ENCODE measurements at regions not wholly inside any gene's neighbourhood (a gene's known extent, or its start where the extent isn't known, plus 50 kb on each side); places are given as distances from the start of the nearest gene placed in this dataset.

DNA sequence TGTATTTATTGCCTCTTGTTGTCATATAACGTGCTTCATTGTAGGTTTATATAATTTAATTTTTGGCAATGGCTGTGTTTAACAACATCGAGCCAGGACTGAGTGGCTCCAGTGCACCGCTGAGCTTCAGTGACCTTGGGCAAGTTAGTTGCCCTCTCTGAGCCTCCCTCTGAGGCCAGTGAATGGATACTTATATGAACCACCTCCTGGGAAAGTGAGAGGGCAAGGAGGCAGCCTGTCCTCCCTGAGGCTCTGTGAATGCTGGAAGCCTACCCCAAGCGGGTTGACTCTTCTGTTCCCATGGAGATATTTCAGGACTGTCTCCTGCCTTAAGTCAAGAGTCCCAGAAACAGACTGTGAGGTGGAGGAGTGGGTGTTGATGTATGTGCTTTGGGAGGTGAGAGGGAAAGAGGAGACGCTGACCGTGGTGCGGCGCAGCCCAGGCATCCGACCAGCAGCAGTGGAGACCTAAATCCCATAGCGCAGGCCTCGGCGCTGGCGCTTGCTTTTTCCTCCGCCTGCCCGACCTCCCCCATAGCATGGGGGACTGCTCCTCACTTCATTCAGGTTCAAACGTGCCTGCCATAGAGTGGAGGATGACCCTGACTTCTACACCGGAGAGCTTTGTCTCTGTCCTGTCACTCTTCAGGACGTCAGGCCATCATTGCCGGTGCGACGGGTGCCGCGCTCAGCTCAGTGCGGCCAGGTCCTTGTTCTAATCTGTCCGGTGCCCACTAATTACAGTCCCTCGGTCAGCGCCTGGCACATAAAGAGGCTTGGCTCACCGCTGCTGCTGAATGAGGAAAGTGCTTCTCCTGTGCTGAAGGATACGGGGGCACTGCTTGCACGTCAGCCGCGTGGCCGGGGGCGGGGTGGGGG lies 167.3 kb upstream of the HS6ST1 start:
- H3K4me1 Mint-ChIP-seq, result peaks cover 3 to 14% (median 3%) of the 10 kb centered on the region in 3 donors
- ATAC-seq (ENCODE audit: low read depth in 2 of 2), result no peak

GRCh38 chr2:128486640-128487375 lies 168.1 kb upstream of the HS6ST1 start:
- DNase-seq (no peak), ATAC-seq (ENCODE audit: low read depth in 2 of 2) (no peak)
- Mint-ChIP-seq H3K27me3 (peaks cover 3 to 18% (median 12%) of the 10 kb centered on the region in 3 donors), H3K4me3 (no peak overlapping the region), H3K27ac (peak overlapping the region in 1 of 6 donors; percentile 49), H3K36me3 (peaks cover 0 to 8% of the 10 kb centered on the region in 2 donors), H3K4me1 (peaks cover 3 to 14% (median 7%) of the 10 kb centered on the region in 3 donors), H3K9me3 (peaks cover under 1 to 6% (median under 1%) of the 10 kb centered on the region in 7 donors)

More for the DNA sequence above, 167.3 kb upstream of the HS6ST1 start:
- Mint-ChIP-seq H3K4me3 (no peak overlapping the region), H3K27me3 (peaks cover 3 to 18% (median 4%) of the 10 kb centered on the region in 3 donors), H3K9me3 (peaks cover 3 to 15% (median 5%) of the 10 kb centered on the region in 7 donors), H3K27ac (no peak overlapping the region), H3K36me3 (peaks cover 0 to 10% of the 10 kb centered on the region in 2 donors)
- DNase-seq, result no peak

DNA sequence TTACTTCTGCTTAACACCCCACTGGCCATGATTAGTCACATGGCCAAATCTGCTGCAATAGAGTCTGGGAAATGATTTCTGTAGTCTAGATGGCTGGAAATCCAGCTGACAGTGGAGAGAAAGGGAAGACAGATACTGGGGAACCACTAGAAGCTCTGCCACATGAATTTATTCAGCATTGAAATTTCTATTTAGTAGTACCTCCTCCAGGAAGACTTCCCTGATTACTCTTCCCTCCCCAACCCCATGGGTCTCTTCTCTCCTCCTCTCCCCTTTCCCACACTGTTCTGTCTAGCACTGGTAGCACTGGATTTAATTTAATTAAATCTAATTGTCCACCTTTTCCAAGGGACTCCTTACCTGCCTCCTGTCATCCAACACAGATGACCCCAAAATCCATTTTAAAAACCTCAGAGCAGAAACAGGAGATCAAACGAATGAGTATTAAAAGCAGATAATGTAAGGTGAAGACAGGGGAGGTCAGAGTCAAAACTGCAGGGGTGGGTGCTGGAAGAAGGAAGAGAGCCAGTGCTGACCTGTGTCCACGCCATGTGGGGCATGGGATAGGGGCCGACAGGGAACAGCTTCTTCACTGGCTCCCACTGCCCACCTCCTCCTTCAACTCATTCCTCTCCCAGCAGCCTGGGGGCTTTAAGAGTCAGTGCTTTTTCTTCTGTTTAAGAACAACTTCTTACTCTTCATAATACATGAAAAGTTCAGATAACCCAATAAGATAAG lies 169.2 kb upstream of the HS6ST1 start:
- DNase-seq (no peak), ATAC-seq (ENCODE audit: low read depth in 2 of 2) (no peak)
- Mint-ChIP-seq H3K36me3 (peaks cover 0 to 13% of the 10 kb centered on the region in 2 donors), H3K27me3 (peaks cover 7 to 18% (median 14%) of the 10 kb centered on the region in 3 donors), H3K4me1 (peaks cover 3 to 14% (median 7%) of the 10 kb centered on the region in 3 donors), H3K4me3 (no peak overlapping the region), H3K9me3 (peaks cover 0 to 5% (median 4%) of the 10 kb centered on the region in 7 donors), H3K27ac (no peak overlapping the region)

GRCh38 chr2:128488434-128488833 lies 169.8 kb upstream of the HS6ST1 start:
- Mint-ChIP-seq H3K9me3 (peaks cover 0 to 5% (median 4%) of the 10 kb centered on the region in 7 donors), H3K36me3 (peaks cover 0 to 15% of the 10 kb centered on the region in 2 donors), H3K27ac (peak overlapping the region in 1 of 6 donors; percentile 65), H3K27me3 (peaks cover 7 to 18% (median 14%) of the 10 kb centered on the region in 3 donors), H3K4me1 (peaks cover 3 to 14% (median 7%) of the 10 kb centered on the region in 3 donors), H3K4me3 (no peak overlapping the region)
- no peak for ATAC-seq (ENCODE audit: low read depth in 2 of 2)
- no peak for DNase-seq

GRCh38 chr2:128489526-128490273 lies 171.0 kb upstream of the HS6ST1 start:
- ATAC-seq (ENCODE audit: low read depth in 2 of 2) (no peak), DNase-seq (no peak)
- Mint-ChIP-seq H3K4me3 (no peak overlapping the region), H3K4me1 (peaks cover 3 to 14% (median 7%) of the 10 kb centered on the region in 3 donors), H3K9me3 (peaks cover 0 to 5% (median 5%) of the 10 kb centered on the region in 7 donors), H3K36me3 (peaks cover 0 to 15% of the 10 kb centered on the region in 2 donors), H3K27ac (peak overlapping the region in 1 of 6 donors; percentile 45), H3K27me3 (peaks cover 7 to 18% (median 14%) of the 10 kb centered on the region in 3 donors)

DNA sequence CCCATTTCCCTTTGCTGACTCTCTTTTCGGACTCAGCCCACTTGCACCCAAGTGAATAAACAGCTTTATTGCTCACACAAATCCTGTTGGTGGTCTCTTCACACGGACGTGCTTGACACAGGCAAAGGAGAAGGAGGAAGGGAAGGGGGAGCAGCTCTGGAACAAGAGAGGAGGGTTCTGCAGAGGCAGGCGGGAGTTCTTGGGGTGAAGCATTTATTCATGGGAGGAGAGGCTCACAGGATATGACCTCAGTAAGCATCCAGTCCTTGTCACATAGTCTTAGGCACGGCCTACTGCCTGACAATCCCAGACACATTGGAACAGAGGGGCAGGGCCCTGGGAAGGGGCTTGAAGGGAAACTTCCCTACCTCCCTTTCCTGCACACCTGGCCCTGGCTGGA lies 171.7 kb upstream of the HS6ST1 start:
- H3K27ac Mint-ChIP-seq, result peak overlapping the region in 1 of 6 donors; percentile 59
- no peak for DNase-seq
- H3K4me1 Mint-ChIP-seq, result peaks cover 3 to 14% (median 7%) of the 10 kb centered on the region in 3 donors
- no peak for ATAC-seq (ENCODE audit: low read depth in 2 of 2)
- H3K36me3 Mint-ChIP-seq, result peaks cover 0 to 15% of the 10 kb centered on the region in 2 donors
- peaks cover 7 to 18% (median 14%) of the 10 kb centered on the region in 3 donors for H3K27me3 Mint-ChIP-seq
- no peak overlapping the region for H3K4me3 Mint-ChIP-seq
- peaks cover 0 to 5% (median 5%) of the 10 kb centered on the region in 7 donors for H3K9me3 Mint-ChIP-seq

DNA sequence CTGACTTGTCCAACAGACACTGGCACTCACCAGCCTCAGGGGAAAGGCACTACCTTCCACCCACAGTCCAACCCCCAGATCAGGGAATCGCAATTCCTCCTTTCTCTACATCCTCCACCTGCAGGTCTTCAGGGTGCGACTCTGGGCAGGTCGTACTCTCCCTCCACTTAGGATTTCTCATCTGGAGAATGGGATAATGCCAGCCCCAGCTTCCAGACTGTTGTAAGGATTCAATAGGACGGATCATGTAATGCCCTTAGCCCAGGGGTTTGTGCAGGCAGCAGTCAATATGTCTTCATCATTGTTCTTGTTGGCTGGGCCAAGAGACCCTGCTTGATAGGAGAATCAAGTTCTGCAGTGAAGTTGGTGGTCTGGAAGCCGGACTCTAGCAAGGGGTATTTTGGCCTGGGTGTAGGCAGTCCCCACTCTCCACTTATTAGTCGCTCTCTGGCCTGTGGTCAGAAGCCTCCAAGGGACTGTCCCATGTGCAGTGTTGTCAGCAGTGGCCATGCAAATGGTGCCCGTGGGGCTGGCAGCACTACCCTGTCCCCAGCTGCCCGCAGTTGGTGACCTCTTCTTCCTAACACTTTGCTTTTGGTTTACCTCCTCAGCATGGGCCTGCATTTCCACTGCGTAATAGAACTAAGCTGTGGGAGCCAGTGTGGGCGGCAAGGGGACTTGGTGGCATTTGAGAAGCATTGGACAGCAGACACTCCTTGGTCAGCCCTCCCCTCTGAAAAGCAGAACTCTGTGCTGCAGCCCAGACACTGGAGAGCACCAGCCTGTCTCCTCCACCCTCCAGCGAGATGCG lies 172.4 kb upstream of the HS6ST1 start:
- peaks cover 3 to 14% (median 7%) of the 10 kb centered on the region in 3 donors for H3K4me1 Mint-ChIP-seq
- H3K9me3 Mint-ChIP-seq, result peaks cover 0 to 5% (median 5%) of the 10 kb centered on the region in 7 donors
- H3K4me3 Mint-ChIP-seq, result no peak overlapping the region
- ATAC-seq (ENCODE audit: low read depth in 2 of 2), result no peak
- H3K36me3 Mint-ChIP-seq, result peaks cover 0 to 15% of the 10 kb centered on the region in 2 donors
- no peak overlapping the region for H3K27ac Mint-ChIP-seq
- no peak for DNase-seq
- H3K27me3 Mint-ChIP-seq, result peaks cover 7 to 18% (median 14%) of the 10 kb centered on the region in 3 donors

DNA sequence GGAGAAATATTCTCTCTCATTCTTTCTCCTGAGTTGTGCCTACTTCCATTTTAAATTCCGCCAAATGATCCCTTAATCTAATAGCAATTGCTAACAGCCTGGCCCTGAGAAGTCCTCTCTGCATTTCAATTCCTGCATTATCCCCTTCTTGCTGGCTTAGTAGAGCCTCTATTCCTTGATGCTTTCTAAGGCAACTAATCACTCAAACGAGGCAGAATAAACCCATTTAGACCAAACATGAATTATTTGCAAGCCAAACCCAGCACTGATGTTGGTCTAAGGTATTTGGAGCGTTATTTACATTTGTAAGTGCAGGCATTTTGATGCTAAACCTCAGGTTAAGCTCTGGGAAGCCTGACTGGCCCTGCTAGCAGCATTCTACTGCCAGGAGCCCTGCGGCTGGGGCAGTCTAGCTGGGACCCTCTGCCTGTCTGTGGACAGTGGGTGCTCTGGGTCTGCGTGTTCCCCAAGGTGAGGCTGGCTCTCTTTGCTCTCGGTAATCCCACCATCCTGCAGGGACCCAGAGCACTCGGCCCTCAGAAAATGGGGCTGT lies 173.1 kb upstream of the HS6ST1 start:
- Mint-ChIP-seq H3K4me1 (peaks cover 3 to 14% (median 7%) of the 10 kb centered on the region in 3 donors), H3K4me3 (no peak overlapping the region), H3K27ac (peak overlapping the region in 1 of 6 donors; percentile 15), H3K36me3 (peaks cover 0 to 15% of the 10 kb centered on the region in 2 donors), H3K9me3 (peaks cover 0 to 5% (median 5%) of the 10 kb centered on the region in 7 donors), H3K27me3 (peaks cover 7 to 16% (median 14%) of the 10 kb centered on the region in 3 donors)
- DNase-seq (no peak), ATAC-seq (ENCODE audit: low read depth in 2 of 2) (no peak)

- H3K36me3 Mint-ChIP-seq, result peaks cover 0 to 15% of the 10 kb centered on the region in 2 donors
- peaks cover 7 to 22% (median 14%) of the 10 kb centered on the region in 3 donors for H3K27me3 Mint-ChIP-seq
- peaks cover 3 to 14% (median 7%) of the 10 kb centered on the region in 3 donors for H3K4me1 Mint-ChIP-seq
- DNase-seq (no peak), ATAC-seq (ENCODE audit: low read depth in 2 of 2) (no peak)
- H3K27ac Mint-ChIP-seq, result no peak overlapping the region
- peak overlapping the region in 1 of 8 donors; percentile 78 for H3K4me3 Mint-ChIP-seq
- peaks cover 0 to 5% (median 5%) of the 10 kb centered on the region in 7 donors for H3K9me3 Mint-ChIP-seq
Measured at GRCh38 chr2:128492966-128493811, 174.5 kb upstream of the HS6ST1 start.

DNA sequence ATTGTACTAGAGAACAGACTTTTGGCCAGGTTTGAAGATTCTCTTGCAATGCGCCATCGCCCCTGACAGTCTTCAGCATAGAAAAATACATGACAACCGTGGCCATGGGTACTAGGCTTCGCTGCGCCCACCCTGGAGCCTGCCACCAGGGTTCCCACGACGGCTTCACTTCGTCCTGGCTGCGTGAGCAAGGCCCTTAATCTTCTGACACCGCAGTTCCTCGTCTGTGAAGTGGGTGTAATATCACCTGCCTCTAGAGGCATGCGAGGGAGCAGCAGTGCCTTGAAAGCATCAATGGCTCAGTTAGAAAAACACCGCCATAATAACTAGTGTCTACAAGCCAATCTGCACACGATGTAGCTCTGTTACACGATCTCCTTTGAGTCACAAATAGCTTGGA lies 175.2 kb upstream of the HS6ST1 start:
- no peak overlapping the region for H3K4me3 Mint-ChIP-seq
- ATAC-seq (ENCODE audit: low read depth in 2 of 2), result no peak
- H3K36me3 Mint-ChIP-seq, result peaks cover 0 to 15% of the 10 kb centered on the region in 2 donors

GRCh38 chr2:128494307-128494639 lies 175.6 kb upstream of the HS6ST1 start:
- Mint-ChIP-seq H3K27ac (no peak overlapping the region), H3K36me3 (peaks cover 0 to 15% of the 10 kb centered on the region in 2 donors), H3K4me3 (no peak overlapping the region), H3K9me3 (peaks cover 0 to 5% (median 5%) of the 10 kb centered on the region in 7 donors), H3K4me1 (peaks cover 5 to 18% (median 10%) of the 10 kb centered on the region in 3 donors), H3K27me3 (peaks cover 7 to 22% (median 17%) of the 10 kb centered on the region in 3 donors)
- ATAC-seq (ENCODE audit: low read depth in 2 of 2) (no peak), DNase-seq (no peak)

More for the DNA sequence above, 175.2 kb upstream of the HS6ST1 start:
- DNase-seq, result no peak
- peaks cover 7 to 24% (median 14%) of the 10 kb centered on the region in 3 donors for H3K27me3 Mint-ChIP-seq
- peaks cover 0 to 5% (median 5%) of the 10 kb centered on the region in 7 donors for H3K9me3 Mint-ChIP-seq
- no peak overlapping the region for H3K27ac Mint-ChIP-seq
- H3K4me1 Mint-ChIP-seq, result peaks cover 3 to 14% (median 7%) of the 10 kb centered on the region in 3 donors
